ENCODE measurements at regions not wholly inside any gene's neighbourhood (a gene's known extent, or its start where the extent isn't known, plus 50 kb on each side); places are given as distances from the start of the nearest gene placed in this dataset.
A peak's percentile ranks its signal among the peaks of the same experiment; 100 is the strongest.

DNA sequence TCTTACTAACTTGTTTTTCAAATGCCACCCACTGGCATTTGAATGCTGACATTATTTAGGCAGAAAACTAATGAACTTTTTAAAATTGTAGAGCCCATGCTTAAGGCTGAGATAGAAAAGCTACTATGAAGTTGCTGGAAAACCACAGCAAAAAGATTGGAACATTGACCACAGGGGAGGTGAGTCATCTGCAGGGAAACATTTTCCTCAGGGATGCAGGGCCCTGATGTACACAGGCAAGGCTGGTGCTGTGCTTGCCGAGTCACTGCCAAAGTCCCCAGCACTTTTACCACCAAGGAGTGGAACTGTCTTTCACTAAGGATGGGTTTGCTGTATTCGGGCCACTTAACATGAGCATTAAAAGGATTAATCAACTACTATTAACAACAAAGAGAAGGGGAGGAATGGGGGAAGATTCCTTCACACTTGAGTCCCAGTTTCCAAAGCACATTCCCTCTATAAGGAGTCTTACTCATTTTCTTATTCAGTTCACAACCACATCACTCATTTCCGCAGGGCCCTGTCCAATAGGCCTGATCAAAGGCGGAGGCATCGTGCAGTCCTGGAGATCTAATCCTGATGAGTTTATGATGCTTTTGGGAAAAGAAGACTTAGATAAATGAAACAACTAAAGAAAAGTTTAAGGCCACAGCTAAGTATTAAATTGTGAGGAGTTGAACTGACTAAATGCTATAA is 202.9 kb upstream of the NPY2R start:
- no peak for TF ChIP-seq CTCF (IDR thresholded peaks at IDR 0.05; ENCODE audit: low read depth, low read length)
- no peak overlapping the region for H3K4me3 ChIP-seq (replicated peaks in 1 of 2; ENCODE audit: low read depth in 2 of 2, low read length in 2 of 2)
- peak; percentile 66 to 77 for DNase-seq (ENCODE audit: low read depth in 2 of 2)

DNA sequence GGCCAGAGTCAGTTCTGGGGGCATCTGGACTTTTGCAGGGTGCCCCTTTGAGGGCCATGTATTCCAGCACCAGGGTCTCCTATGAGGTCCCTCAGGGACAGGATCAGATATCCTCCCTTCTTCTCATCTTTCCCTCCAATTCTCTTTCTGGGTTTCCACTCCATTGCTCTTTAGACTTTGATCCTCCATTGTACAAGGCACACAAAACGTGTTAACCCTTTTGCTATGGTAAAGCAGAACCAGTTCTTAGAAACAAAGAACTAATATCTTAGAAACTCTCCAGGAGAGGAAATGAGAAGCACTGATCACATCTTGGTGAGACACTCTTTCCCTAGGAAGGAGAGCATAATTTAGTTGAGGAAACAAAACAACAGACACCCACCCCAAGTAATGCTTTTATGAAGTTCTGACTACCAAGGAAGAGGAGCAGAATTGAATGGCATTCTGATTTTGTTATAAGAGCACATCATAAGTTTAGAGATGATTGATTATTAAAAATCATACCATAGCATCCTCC is 200.7 kb upstream of the NPY2R start:
- DNase-seq (ENCODE audit: low read depth in 2 of 2): peak; percentile 56 to 61
- no peak overlapping the region for H3K4me3 ChIP-seq (replicated peaks in 1 of 2; ENCODE audit: low read depth in 2 of 2, low read length in 2 of 2)
- TF ChIP-seq CTCF (IDR thresholded peaks at IDR 0.05; ENCODE audit: low read depth, low read length): no peak

DNA sequence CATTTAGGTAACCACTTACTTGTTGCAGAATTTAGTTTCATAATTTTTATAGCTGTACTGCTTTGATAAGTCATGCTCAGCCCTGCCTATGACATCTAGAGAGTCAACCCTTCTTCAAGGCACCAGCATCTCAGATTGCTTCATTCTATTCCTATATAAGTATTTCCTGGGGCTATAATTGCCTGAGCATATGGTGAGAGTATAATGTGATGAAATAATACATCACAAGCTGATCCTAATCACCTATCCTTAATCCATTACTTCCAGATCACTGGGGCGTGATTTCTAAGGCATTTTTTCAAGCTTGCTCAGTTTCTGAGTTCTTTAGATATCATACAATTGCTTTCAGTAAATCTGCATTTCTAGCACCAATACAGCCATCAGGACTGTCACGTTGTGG is 200.0 kb upstream of the NPY2R start:
- TF ChIP-seq CTCF (IDR thresholded peaks at IDR 0.05; ENCODE audit: low read depth, low read length): no peak
- H3K4me3 ChIP-seq (replicated peaks in 1 of 2; ENCODE audit: low read depth in 2 of 2, low read length in 2 of 2): no peak overlapping the region
- DNase-seq (ENCODE audit: low read depth in 2 of 2): no peak

GRCh38 chr4:155009288-155009687 is 199.1 kb upstream of the NPY2R start:
- H3K4me3 ChIP-seq (replicated peaks in 1 of 2; ENCODE audit: low read depth in 2 of 2, low read length in 2 of 2): no peak overlapping the region
- no peak for TF ChIP-seq CTCF (IDR thresholded peaks at IDR 0.05; ENCODE audit: low read depth, low read length)
- no peak for DNase-seq (ENCODE audit: low read depth in 2 of 2)

DNA sequence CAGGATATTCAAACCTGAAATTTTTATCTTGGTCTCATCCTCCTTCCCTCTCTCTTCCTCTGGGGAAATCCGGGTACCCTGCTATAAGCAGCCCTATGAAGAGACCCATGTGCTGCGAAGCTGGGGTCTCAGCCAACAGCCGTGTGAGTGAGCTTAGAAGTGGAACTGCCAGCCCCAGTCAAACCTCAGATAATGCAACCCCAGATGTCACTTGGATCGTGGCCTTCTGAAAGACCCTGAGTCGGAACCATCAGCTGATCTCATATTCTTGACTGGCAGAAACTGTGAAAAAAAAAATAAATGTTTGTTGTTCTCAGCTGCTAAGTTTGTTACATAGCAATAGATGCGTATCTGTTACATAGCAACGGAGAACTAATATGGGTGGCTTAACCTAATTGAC is 198.1 kb upstream of the NPY2R start:
- DNase-seq (ENCODE audit: low read depth in 2 of 2): no peak
- no peak overlapping the region for H3K4me3 ChIP-seq (replicated peaks in 1 of 2; ENCODE audit: low read depth in 2 of 2, low read length in 2 of 2)
- no peak for TF ChIP-seq CTCF (IDR thresholded peaks at IDR 0.05; ENCODE audit: low read depth, low read length)

GRCh38 chr4:155011163-155011780 is 197.2 kb upstream of the NPY2R start:
- no peak for TF ChIP-seq CTCF (IDR thresholded peaks at IDR 0.05; ENCODE audit: low read depth, low read length)
- H3K4me3 ChIP-seq (replicated peaks in 1 of 2; ENCODE audit: low read depth in 2 of 2, low read length in 2 of 2): no peak overlapping the region
- DNase-seq (ENCODE audit: low read depth in 2 of 2): no peak

Measured in cardiac fibroblast (primary cell).